ENCODE measurements at regions not wholly inside any gene's neighbourhood (a gene's known extent, or its start where the extent isn't known, plus 50 kb on each side); places are given as distances from the start of the nearest gene placed in this dataset.

GRCh38 chr20:6832811-6833210 lies 65.3 kb downstream of the BMP2 start:
- TF ChIP-seq CTCF (IDR thresholded peaks at IDR 0.05) (no peak), EZH2 (IDR thresholded peaks at IDR 0.05; ENCODE audit: borderline replicate concordance, insufficient read depth, low read depth, low read length, poor library complexity, severe bottlenecking) (no peak)

Measured in B cell (primary cell).